GM21515 (cell line): ENCODE measurements at regions not wholly inside any gene's neighbourhood (a gene's known extent, or its start where the extent isn't known, plus 50 kb on each side); places are given as distances from the start of the nearest gene placed in this dataset.
"Not testable (repeated sequence)": the region's sequence is repeated elsewhere in the genome, so short reads cannot be mapped to it uniquely, and the experiment has no call there.

Source experiments
- ATAC-seq: cut with Tn5 transposase; IDR thresholded peaks from one replicate; pipeline ENCODE4 v1.9.1; 2021; ENCODE audit not compliant: unreplicated experiment

DNA sequence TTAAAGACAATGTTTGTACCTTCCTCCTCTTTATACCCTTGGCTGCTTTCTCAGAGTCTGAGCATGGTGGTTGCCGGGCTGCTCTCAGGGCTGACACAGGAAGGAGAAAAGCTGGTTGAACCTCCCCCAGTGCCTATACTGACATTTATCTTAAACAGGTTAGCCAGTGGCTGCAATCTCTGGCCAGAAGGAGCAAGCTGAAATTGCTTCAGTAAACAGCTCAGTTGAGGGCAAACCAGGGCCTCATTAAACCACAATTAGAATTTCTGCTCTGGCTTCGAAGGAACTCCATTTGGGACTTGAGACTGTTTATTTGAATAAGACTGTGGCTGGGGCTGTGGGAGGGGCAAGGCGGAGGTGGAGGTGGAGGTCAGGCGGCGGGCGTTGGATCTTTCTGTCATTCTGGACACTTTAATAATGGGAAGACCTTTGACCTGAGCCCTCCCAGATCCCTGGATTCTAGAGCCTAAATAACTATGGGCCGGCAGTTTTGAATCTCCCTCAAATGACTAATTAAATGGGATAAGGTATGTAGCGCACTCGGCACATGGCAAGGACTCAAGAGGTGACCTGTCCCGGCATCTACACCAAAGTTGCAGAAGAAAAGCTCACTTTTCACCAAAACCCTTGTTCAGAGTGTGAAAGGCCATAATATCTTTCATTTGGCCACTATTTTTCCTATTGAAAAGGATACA is 120.6 kb upstream of the MYCN start:
- no peak for ATAC-seq

DNA sequence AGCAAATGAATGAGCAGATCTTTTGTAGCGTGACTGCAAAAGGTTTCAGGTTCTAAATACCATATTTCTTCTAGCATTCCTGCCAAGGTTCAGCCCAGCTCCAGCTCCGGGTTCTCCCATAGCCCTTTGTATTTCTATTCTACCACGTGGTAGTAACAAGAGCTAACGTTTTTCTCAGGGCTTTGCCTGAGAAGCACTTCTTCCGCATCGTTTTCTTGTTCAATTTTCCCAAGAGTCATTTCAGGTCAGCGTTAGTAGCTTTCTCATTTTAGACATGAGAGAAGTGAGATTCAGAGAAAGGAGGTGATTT is 120.1 kb upstream of the MYCN start:
- ATAC-seq, result no peak

DNA sequence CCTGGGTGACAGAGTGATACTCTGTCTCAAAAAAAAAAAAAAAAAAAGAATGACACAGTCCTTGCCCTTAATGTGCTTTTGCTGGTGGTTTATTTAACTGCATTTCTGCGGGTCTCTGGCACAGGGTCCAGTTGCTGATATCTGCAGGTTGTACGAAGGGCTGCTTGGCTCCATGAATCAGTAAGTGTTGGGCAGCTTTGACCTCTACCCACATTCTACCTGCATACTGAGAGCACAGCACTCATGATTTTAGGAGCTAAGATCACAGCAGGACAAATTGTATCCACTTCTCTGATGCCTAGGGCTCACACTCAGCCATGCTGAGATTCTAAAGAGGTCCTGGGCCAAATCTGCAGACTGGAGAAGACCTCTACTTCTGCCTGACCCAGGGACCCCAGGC is 119.4 kb upstream of the MYCN start:
- no peak for ATAC-seq

DNA sequence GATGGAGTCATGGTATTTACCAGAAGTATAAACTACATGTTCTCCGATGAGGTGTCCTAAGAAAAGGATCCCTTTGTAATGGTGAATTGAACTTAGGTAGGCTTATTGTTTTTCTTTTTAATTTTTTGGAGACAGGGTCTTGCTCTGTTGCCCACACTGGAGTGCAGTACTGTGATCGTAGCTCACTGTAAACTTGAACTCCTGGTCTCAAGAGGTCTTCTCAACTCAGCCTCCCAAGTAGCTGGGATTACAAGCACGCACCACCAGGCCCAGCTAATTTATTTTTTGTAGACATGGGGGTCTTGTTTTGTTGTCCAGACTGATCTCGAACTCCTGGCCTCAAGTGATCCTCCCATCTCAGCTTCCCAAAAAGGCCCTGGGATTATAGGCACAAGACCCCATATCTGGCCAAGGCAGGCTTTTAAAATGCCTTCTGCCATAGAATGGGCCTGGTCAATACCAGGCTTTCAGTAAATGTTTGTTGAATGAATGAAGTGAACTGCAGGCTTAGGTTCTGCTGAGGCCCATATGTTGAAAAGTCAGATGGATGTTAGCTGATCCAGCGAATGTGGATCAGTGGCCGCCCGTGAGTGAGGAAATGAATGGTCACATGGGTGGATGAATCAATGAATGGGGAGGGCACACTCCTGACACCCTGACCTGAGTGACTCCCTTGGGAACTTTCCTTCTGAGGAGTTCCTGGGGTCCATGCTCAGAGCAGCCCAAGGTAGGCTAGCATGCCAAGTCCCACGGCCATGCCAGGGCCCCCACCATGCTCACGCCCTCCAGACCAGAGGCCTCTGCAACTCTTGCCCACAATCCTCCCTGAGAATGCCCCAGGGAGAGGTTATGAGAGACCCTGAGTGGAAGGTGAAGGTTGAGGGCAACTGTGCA is 118.0 kb upstream of the MYCN start:
- ATAC-seq, result no peak

DNA sequence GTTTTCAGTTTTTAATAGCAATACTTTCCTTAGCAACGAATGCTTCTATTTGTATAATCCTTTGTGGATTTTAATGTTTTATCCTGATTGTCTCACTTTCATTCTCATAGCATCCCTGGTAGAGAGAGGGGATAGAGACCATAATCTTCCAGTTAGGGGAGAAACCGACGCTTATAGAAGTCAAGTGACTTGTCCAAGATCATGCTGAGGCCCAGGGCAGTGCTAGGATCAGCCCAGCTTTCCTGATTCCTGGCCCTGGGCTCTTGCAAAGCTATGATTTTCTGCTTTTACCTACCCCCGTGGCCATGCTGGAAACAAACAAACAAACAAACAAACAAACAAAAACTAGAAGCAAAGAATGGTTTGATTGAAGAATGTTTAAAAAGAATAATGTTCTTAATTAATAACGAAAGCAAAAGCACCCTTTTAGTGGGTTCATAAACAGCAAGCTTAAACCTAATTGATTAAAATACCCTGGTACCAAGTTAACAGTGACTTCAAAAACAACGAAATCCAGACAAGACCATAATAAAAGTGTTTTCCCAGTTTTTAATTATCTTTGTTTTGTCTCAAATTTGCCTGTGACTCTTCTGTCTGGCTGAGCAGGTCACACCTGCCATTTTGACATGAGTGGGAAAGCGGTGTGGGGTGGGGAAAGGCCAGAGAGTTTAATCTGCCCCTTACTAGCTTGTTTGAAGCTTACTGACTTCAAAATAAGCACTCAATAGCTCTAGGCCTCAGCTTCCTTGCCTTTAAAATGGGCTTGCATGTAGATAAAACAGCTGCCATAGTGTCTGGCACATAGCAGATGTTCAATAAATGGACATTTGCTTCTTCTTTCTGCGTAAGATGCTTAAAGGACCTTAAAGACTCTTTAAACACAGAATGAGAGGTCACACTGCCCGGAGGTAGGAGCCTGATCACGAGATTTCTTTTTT is 116.6 kb upstream of the MYCN start:
- ATAC-seq, result no peak

DNA sequence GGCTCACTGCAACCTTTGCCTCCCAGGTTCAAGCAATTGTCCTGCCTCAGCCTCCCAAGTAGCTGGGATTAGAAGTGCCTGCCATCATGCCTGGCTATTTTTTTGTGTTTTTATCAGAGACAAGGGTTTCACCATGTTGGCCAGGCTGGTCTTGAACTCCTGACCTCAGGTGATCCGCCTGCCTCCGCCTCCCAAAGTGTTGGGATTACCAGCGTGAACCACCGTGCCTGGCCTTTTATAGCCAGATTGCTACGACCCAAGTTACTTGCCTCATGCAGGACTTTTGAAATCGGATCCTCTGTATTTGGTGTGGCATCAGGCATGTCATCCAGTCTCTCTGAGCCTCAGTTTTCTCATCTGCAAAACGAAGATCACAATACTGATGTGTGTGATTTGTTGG is 115.9 kb upstream of the MYCN start:
- ATAC-seq, result not testable (repeated sequence)

DNA sequence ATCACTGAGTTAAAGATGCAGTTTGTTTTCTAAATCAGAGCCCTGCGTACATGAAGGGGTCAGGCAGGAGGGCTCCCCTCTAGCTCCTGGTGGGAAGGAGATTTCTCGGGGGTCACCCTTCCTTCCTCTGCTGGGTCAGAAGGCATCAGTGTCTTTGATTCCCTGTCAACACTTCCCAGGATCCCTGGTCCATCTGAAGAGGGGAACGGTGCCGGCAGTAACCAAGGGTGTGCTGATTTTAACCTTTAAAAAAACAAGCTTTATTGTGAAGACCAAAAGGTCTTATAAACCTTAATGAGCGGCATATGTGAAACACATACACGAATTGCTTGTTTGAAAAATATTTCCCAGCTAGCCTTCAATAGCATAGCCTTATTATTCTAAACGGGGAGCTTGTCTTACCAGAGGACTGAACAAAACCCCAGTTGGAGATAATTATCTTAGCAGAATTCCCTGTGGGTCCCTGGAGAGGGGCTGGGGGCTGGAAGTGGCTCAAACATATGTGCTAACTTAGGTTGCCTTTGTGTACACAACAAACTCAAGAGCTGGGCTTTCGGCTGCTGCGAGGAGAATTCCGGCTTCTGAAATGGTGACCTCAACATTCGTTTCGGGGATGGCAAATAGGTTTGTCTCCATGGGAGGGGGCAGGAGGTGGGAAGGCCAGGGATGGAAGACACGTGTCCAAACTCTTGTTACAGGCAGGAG is 114.9 kb upstream of the MYCN start:
- ATAC-seq, result no peak

DNA sequence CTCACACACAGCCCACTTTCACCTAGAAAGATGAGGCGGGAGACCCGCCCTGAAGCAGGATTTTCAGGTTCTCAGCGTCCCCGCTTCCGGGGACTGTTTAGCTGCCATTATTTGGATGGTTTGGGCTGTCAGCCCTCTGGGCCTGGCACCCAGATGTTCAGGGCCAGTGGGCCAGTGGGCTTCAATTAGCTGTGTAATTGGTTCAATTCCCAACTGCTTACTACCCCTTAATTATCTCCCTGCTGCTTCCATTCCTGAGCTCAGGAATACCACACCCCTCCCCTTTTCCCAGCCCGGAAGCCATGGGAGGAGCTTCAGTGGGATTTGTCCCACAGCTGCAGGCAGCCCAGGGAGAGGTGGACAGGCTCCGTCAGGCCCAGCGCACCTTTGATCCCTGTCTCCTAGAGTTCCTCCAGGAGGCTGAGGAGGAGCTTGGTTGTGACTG is 114.1 kb upstream of the MYCN start:
- ATAC-seq, result no peak

DNA sequence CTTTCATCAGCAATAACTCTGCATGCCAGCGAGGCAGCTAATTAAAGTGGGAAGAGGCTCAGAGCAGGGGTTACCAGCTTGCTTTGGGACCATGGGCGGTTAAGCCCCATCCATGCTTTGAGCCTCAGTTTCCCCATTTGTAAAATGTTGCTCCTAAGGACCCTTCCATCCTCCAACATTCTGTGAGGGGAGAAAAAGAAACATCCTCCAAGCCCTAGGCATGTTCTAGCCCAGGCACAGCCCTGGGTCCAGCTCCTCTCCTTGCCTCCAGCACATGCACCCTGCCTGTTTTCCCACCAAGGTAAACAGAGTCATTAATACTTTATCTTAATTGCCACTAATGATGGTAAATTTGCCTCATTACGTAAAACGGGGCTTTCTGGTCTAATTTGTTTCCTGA is 113.3 kb upstream of the MYCN start:
- ATAC-seq, result no peak

DNA sequence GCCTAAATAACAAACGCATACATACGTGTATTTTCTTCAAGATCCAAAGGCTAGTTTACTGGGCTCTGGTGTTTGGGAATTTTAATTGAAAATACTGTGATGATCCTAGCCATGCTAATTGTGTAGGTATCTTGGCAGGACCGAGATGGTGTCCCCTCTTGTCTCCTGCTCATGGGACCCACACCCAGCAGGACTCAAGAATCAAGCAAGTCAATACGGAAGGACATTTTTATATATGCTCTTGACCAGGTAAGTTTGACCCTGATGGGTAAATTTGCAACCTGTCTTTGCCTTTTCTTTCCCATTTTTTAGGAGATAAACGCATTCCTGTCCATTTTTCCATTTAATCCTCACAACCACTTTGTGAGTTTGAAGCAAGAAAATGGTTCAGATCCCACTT is 111.8 kb upstream of the MYCN start:
- no peak for ATAC-seq

DNA sequence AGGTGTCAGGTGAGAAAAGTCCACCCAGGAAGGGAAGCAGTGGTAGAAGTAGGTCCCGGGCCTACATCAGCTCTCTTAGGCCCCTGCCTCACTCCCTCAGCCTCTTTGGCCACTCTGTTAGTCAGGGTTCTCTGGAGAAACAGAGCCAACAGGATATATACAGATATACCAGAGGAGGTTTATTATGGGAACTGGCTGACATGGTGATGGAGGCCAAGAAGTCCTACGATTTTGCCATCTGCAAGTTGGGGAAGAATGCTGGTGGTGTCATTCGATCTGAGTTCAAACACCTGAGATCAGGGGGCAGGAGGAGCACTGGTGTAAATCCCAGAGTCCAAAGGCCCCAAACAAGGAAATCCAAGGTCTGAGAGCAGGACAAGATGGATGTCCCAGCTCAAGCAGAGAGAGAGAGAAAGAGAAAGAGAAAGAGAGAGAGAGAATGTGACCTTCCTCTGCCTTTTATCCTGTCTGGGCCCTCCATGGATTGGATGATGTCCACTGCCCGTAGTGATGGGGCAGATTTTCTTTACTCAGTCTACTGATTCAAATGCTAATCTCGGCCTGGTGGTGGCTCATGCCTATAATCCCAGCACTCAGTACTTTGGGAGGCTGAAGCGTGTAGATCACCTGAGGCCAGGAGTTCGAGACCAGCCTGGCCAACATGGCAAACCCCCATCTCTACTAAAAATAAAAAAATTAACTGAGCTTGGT is 111.1 kb upstream of the MYCN start:
- ATAC-seq, result no peak

DNA sequence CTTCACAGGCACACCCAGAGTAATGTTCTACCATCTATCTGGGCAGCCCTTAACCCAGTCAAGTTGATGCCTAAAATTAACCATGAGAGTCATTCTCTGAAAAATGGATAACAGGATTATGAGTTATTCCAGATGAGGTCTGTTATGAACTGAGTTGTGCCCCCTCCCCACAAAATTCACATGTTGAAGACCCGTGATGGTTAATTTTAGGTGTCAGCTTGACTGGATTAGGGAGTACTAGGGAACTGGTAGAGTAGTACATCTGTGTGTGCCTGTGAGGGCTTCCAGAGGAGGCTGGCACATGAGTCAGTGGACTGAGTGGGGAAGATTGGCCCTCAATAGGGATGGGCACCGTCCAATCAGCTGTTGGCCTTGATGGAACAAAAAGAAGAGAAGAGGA is 110.4 kb upstream of the MYCN start:
- ATAC-seq, result no peak

DNA sequence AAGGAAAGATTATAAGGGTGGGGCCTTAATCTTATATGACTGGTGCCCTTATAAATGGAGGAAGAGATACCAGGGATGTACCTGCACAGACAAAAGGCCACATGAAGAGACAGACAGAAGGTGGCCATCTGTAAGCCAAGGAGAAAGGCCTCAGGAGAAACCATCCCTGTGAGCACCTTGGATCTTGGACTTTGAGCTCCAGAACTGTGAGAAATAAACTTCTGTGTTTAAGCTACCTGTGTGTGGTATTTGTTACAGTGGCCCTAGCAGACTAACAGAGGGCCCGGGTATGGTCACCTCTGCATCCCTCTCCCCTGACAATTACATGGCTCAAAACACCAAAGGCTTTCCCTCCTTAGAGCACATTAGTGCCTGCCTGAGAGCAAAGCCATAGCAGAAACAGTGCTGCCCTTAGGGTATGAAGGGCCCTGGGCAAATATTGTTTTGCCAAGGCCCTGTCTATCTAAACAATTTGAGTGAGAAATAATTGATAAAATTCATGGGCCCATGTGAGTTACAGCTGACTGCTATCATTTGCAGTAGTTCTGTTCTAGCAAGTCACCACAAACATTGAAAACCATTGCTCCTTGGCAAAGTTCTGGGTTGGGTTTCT is 109.3 kb upstream of the MYCN start:
- no peak for ATAC-seq

DNA sequence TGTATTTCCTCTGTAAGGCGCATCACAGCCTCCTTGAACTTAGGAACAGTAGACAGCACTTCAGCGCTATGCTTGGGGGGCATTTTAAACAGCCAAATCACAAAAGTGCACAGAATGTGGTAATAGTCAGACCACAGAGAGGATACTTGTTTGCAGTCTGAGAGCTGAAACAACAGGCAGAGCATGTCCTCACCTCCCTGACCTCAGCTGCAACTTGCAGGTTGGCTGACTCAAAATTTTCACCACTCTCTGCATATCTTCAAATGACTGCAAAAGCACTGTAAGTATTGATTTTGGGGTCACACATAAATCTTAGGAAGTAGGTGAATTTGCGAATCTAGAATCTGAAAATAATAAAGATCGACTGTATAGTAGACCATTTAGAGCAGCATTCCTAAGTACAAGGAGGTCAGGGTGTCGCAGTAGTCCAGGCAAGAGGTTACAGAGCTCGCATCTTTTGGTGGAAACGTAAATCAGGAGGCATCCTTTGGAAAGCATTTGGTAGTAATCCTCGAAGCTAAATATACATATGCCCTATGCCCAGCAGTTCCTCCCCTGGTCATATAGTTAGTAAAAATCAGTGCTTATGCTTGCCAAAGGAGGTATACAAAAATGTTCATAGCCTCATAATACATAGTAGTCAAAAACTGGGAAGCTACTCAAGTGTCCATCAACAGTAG is 108.2 kb upstream of the MYCN start:
- no peak for ATAC-seq

DNA sequence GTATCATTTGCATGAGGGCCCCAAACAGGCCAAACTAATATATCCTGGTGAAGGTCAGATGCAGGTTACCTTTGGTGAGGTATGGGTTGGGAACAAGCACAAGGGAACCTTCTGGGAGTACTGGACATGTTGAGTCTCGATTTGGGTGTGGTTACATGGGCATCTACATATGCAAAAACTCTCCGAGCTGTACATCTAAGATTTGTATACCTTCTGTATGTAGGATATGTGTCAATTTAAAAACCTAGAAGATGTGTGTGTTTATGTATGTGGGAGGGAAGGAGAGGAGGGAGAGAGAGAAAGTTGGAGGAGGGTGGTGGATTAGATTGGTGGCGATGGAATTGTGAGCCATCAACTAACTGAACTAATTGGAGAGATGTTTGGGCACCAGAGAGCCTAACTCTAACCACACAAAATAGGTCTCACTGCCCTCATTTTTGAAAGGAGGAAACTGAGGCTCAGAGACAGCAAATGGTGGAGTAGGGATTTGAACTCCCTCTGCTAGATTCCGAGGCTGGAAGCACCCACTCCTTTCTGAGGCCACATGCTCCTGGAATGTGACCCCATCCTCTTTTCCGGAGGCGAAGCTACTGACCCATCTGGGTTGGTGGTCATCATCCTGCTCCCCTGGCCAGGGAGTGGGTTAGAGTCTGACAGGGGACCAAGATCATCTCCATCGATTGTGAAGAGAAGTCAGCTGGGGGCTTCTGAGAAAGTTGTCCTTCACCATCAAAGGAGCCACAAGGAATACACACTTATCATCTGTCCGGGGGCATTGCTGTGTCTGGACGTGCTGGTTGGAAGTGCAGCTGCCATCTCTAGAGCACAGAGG is 107.3 kb upstream of the MYCN start:
- ATAC-seq, result no peak

DNA sequence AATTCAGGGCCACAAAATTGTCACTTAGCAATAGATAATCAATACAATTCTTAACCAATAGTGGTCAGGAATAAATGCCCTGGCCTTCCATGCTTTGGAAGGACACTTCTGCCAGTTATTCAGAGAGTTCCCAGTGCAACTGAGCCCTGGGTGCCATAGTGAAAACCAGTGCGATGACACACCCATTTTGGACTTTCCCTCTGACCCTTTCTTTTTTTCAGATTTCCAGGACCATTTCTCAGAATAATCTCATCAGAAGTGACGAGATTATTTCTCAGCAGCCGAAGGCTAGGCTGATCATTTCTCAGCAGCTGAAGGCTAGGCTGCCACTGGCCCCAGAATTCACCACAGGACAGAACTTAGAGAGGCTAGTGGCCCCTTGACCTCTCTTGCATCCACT is 106.6 kb upstream of the MYCN start:
- ATAC-seq, result no peak

DNA sequence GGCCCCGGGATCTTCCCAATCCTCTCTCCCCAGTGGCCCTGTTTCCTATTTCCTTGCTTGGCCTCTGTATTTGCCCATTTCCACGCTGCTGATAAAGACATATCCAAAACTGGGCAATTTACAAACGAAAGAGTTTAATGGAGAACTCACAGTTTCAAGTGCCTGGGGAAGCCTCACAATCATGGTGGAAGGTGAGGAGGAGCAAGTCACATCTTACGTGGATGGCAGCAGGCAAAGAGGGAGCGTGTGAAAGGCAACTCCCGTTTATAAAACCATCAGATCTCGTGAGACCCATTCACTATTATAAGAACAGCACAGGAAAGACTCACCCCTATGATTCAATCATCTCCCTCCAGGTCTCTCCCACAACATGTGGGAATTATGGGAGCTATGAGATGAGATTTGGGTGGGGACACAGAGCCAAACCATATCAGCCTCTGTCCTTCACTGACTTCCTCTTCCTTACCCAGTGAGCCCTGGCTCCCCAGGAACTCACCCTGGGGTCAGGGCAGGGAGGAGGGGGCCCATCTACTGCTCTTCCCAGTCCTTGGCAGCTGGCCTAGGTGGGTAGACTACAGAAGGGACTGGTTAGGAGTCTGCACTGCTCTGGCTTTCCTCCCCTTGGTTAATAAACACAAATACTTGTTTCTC is 105.8 kb upstream of the MYCN start:
- no peak for ATAC-seq
